ENCODE measurements at regions not wholly inside any gene's neighbourhood (a gene's known extent, or its start where the extent isn't known, plus 50 kb on each side); places are given as distances from the start of the nearest gene placed in this dataset.
"Not testable (repeated sequence)": the region's sequence is repeated elsewhere in the genome, so short reads cannot be mapped to it uniquely, and the experiment has no call there.

GRCh38 chr17:53016085-53016484 is 806.6 kb upstream of the KIF2B start:
- DNase-seq, result no peak

GRCh38 chr17:53012364-53012763 is 810.4 kb upstream of the KIF2B start:
- no peak for DNase-seq

GRCh38 chr17:53006006-53006405 is 816.7 kb upstream of the KIF2B start:
- no peak for DNase-seq

GRCh38 chr17:53004902-53005301 is 817.8 kb upstream of the KIF2B start:
- no peak for DNase-seq

GRCh38 chr17:52995881-52996280 is 826.8 kb upstream of the KIF2B start:
- DNase-seq, result no peak

- DNase-seq, result no peak
Measured at GRCh38 chr17:52995147-52995546, 827.6 kb upstream of the KIF2B start.

- DNase-seq, result no peak
Measured at GRCh38 chr17:52986056-52986662, 827.6 kb upstream of the CA10 start.

- DNase-seq, result no peak
Measured at GRCh38 chr17:52982331-52982730, 823.8 kb upstream of the CA10 start.

- no peak for DNase-seq
Measured at GRCh38 chr17:52979921-52980320, 821.4 kb upstream of the CA10 start.

GRCh38 chr17:52965856-52966255 is 807.3 kb upstream of the CA10 start:
- no peak for DNase-seq

GRCh38 chr17:52961751-52962150 is 803.2 kb upstream of the CA10 start:
- not testable (repeated sequence) for DNase-seq

GRCh38 chr17:52957411-52957810 is 798.9 kb upstream of the CA10 start:
- no peak for DNase-seq

GRCh38 chr17:52947418-52947817 is 788.9 kb upstream of the CA10 start:
- no peak for DNase-seq

GRCh38 chr17:52938623-52939230 is 780.2 kb upstream of the CA10 start:
- DNase-seq, result no peak

GRCh38 chr17:52930581-52930980 is 772.1 kb upstream of the CA10 start:
- DNase-seq, result no peak

- no peak for DNase-seq
Measured at GRCh38 chr17:52930145-52930544, 771.6 kb upstream of the CA10 start.

- no peak for DNase-seq
Measured at GRCh38 chr17:52923658-52924057, 765.1 kb upstream of the CA10 start.

GRCh38 chr17:52899235-52899634 is 740.7 kb upstream of the CA10 start:
- DNase-seq, result no peak

- DNase-seq, result no peak
Measured at GRCh38 chr17:52895272-52895671, 736.8 kb upstream of the CA10 start.

- no peak for DNase-seq
Measured at GRCh38 chr17:52892334-52892733, 733.8 kb upstream of the CA10 start.

GRCh38 chr17:52885882-52886281 is 727.4 kb upstream of the CA10 start:
- DNase-seq, result no peak

- DNase-seq, result not testable (repeated sequence)
Measured at GRCh38 chr17:52883907-52884491, 725.5 kb upstream of the CA10 start.

GRCh38 chr17:52846767-52847166 is 688.3 kb upstream of the CA10 start:
- not testable (repeated sequence) for DNase-seq

GRCh38 chr17:52841971-52842370 is 683.5 kb upstream of the CA10 start:
- no peak for DNase-seq

GRCh38 chr17:52837492-52837891 is 679.0 kb upstream of the CA10 start:
- DNase-seq, result no peak

Measured in activated CD4-positive, alpha-beta T cell treated with anti-CD3 and anti-CD28 coated beads for 48 hours (primary cell).